ENCODE measurements at regions not wholly inside any gene's neighbourhood (a gene's known extent, or its start where the extent isn't known, plus 50 kb on each side); places are given as distances from the start of the nearest gene placed in this dataset.
"Not testable (repeated sequence)": the region's sequence is repeated elsewhere in the genome, so short reads cannot be mapped to it uniquely, and the experiment has no call there.

GRCh38 chr6:19399406-19399805, 437.8 kb upstream of the ID4 start:
- DNase-seq: peak in 1 of 4 donors; percentile 6
- intact Hi-C loops (cut with DNase I): no loop called here
- Histone ChIP-seq H3K4me1 (no peaks in the 10 kb centered on the region), H3K4me3 (no peak overlapping the region), H3K36me3 (replicated peaks in 1 of 2; ENCODE audit: insufficient read depth in 1 of 2, low read depth in 2 of 2) (no peaks in the 10 kb centered on the region), H3K9me3 (peaks cover 0 to 3% (median 0%) of the 10 kb centered on the region in 3 donors), H3K27me3 (no peaks in the 10 kb centered on the region), H3K27ac (no peak overlapping the region)
- 74 to 81% methylated on average over 7 of the region's 7 CpGs for WGBS, 2 donors
- ATAC-seq: no peak
- no peak for TF ChIP-seq POLR2A (IDR thresholded peaks at IDR 0.05)
- no peak for TF ChIP-seq CTCF (IDR thresholded peaks at IDR 0.05)

- ATAC-seq; H3K4me1 ChIP-seq; H3K4me3 ChIP-seq; H3K36me3 ChIP-seq (replicated peaks in 1 of 2; ENCODE audit: insufficient read depth in 1 of 2, low read depth in 2 of 2); intact Hi-C loops (cut with DNase I); DNase-seq; H3K27me3 ChIP-seq; H3K27ac ChIP-seq: not testable (repeated sequence)
- peaks cover 0 to 19% (median 0%) of the 10 kb centered on the region in 3 donors for H3K9me3 ChIP-seq
- 61 to 83% methylated on average over 3 of the region's 3 CpGs for WGBS, 2 donors
These were observed 432.3 kb upstream of the ID4 start for GRCh38 chr6:19404884-19405283.

GRCh38 chr6:19408331-19408730, 428.8 kb upstream of the ID4 start:
- intact Hi-C loops (cut with DNase I): no loop called here
- 61 to 69% methylated on average over 3 of the region's 3 CpGs for WGBS, 2 donors
- Histone ChIP-seq H3K9me3 (peaks cover 0 to 19% (median 0%) of the 10 kb centered on the region in 3 donors), H3K27me3 (no peaks in the 10 kb centered on the region), H3K4me1 (no peaks in the 10 kb centered on the region), H3K36me3 (replicated peaks in 1 of 2; ENCODE audit: insufficient read depth in 1 of 2, low read depth in 2 of 2) (no peaks in the 10 kb centered on the region), H3K4me3 (no peak overlapping the region), H3K27ac (no peak overlapping the region)
- no peak for TF ChIP-seq CTCF (IDR thresholded peaks at IDR 0.05)
- TF ChIP-seq POLR2A (IDR thresholded peaks at IDR 0.05): no peak
- no peak for ATAC-seq
- DNase-seq: no peak

- no peak for ATAC-seq
- intact Hi-C loops (cut with DNase I): no loop called here
- DNase-seq: no peak
These were observed 426.7 kb upstream of the ID4 start for GRCh38 chr6:19410481-19410880.

GRCh38 chr6:19413323-19413722, 423.8 kb upstream of the ID4 start:
- Histone ChIP-seq H3K36me3 (replicated peaks in 1 of 2; ENCODE audit: insufficient read depth in 1 of 2, low read depth in 2 of 2) (no peaks in the 10 kb centered on the region), H3K27ac (peak overlapping the region in 2 of 4 donors; percentile 29 to 33), H3K4me1 (no peaks in the 10 kb centered on the region), H3K9me3 (no peaks in the 10 kb centered on the region), H3K27me3 (no peaks in the 10 kb centered on the region), H3K4me3 (no peak overlapping the region)
- WGBS, 2 donors: 44 to 49% methylated on average over 3 of the region's 3 CpGs
- ATAC-seq (peak; percentile 81), DNase-seq (peak in 1 of 4 donors; percentile 37)
- TF ChIP-seq CTCF (IDR thresholded peaks at IDR 0.05) (no peak), POLR2A (IDR thresholded peaks at IDR 0.05) (no peak)
- intact Hi-C loops (cut with DNase I): no loop called here

More at GRCh38 chr6:19410481-19410880, 426.7 kb upstream of the ID4 start:
- Histone ChIP-seq H3K27ac (no peak overlapping the region), H3K4me1 (no peaks in the 10 kb centered on the region), H3K27me3 (no peaks in the 10 kb centered on the region), H3K36me3 (replicated peaks in 1 of 2; ENCODE audit: insufficient read depth in 1 of 2, low read depth in 2 of 2) (no peaks in the 10 kb centered on the region), H3K9me3 (peaks cover 0 to 7% (median 0%) of the 10 kb centered on the region in 3 donors), H3K4me3 (no peak overlapping the region)
- no peak for TF ChIP-seq POLR2A (IDR thresholded peaks at IDR 0.05)
- TF ChIP-seq CTCF (IDR thresholded peaks at IDR 0.05): no peak
